RKO (cell line): ENCODE measurements at regions not wholly inside any gene's neighbourhood (a gene's known extent, or its start where the extent isn't known, plus 50 kb on each side); places are given as distances from the start of the nearest gene placed in this dataset.
"Not testable (repeated sequence)": the region's sequence is repeated elsewhere in the genome, so short reads cannot be mapped to it uniquely, and the experiment has no call there.

Source experiments
- DNase-seq: peaks from one replicate; pipeline ENCODE4 v3.0.0-alpha.2; 2016; ENCODE audit warnings: low spot score

- DNase-seq = not testable (repeated sequence)
Measured at GRCh38 chr15:98088307-98088945, 127.9 kb downstream of the ARRDC4 start.

GRCh38 chr15:98089352-98089751 is 128.8 kb downstream of the ARRDC4 start:
- not testable (repeated sequence) for DNase-seq

GRCh38 chr15:98097986-98098385 is 137.5 kb downstream of the ARRDC4 start:
- DNase-seq = not testable (repeated sequence)

- not testable (repeated sequence) for DNase-seq
Measured at GRCh38 chr15:98100606-98101005, 140.1 kb downstream of the ARRDC4 start.

GRCh38 chr15:98103570-98103969 is 143.1 kb downstream of the ARRDC4 start:
- no peak for DNase-seq

GRCh38 chr15:98104386-98105151 is 144.1 kb downstream of the ARRDC4 start:
- DNase-seq = not testable (repeated sequence)

GRCh38 chr15:98106615-98107194 is 146.2 kb downstream of the ARRDC4 start:
- DNase-seq = not testable (repeated sequence)

- no peak for DNase-seq
Measured at GRCh38 chr15:98111806-98112205, 151.3 kb downstream of the ARRDC4 start.

- DNase-seq = no peak
Measured at GRCh38 chr15:98113327-98113726, 152.8 kb downstream of the ARRDC4 start.

- peak; percentile 45 for DNase-seq
Measured at GRCh38 chr15:98120561-98120960, 160.1 kb downstream of the ARRDC4 start.

- DNase-seq = no peak
Measured at GRCh38 chr15:98121536-98121935, 161.0 kb downstream of the ARRDC4 start.

GRCh38 chr15:98121957-98122356 is 161.5 kb downstream of the ARRDC4 start:
- no peak for DNase-seq

GRCh38 chr15:98123297-98123696 is 162.8 kb downstream of the ARRDC4 start:
- DNase-seq = no peak

GRCh38 chr15:98123834-98124233 is 163.3 kb downstream of the ARRDC4 start:
- DNase-seq = no peak

GRCh38 chr15:98124581-98124980 is 164.1 kb downstream of the ARRDC4 start:
- DNase-seq = no peak

GRCh38 chr15:98126326-98127085 is 166.0 kb downstream of the ARRDC4 start:
- DNase-seq = peak; percentile 32

- no peak for DNase-seq
Measured at GRCh38 chr15:98127586-98127985, 167.1 kb downstream of the ARRDC4 start.

GRCh38 chr15:98131924-98132323 is 171.4 kb downstream of the ARRDC4 start:
- DNase-seq = no peak

GRCh38 chr15:98134905-98135304 is 174.4 kb downstream of the ARRDC4 start:
- DNase-seq = no peak

- DNase-seq = no peak
Measured at GRCh38 chr15:98138910-98139309, 178.4 kb downstream of the ARRDC4 start.

- DNase-seq = no peak
Measured at GRCh38 chr15:98139337-98139736, 178.8 kb downstream of the ARRDC4 start.

GRCh38 chr15:98142572-98142971 is 182.1 kb downstream of the ARRDC4 start:
- DNase-seq = no peak
